Right lobe of liver (tissue), 6 donors: ENCODE measurements at regions not wholly inside any gene's neighbourhood (a gene's known extent, or its start where the extent isn't known, plus 50 kb on each side); places are given as distances from the start of the nearest gene placed in this dataset.

ENCODE experiments used
- ATAC-seq, 4 donors: fragments of 200-7000 bp; cut with Tn5 transposase; one replicate each; pipeline ENCODE4 v1.9.1; 2020; ENCODE audit warnings: mild to moderate bottlenecking in 4 of 4, moderate library complexity in 4 of 4
- DNase-seq, 3 donors: peaks; one replicate each; pipeline ENCODE4 v3.0.0-alpha.2; 2020
- H3K27ac ChIP-seq, 3 donors: fragments of 200-600 bp; one replicate each; pipeline ENCODE4 v1.8.0; 2022
- H3K27me3 ChIP-seq, 2 donors: fragments of 200-600 bp; one replicate each; pipeline ENCODE4 v1.8.0; 2022
- H3K36me3 ChIP-seq, 4 donors: fragments of 200-600 bp; sonication (generic) in 1 of 4; one replicate each; pipeline versions ENCODE4 v1.5.1 to v1.8.0; 2017 to 2022; ENCODE audit warnings: control low read depth in 1 of 4
- H3K4me1 ChIP-seq, 4 donors: fragments of 200-600 bp; sonication (generic) in 1 of 4; one replicate each; pipeline versions ENCODE4 v1.5.1 to v1.8.0; 2017 to 2022; ENCODE audit warnings: control low read depth in 1 of 4
- H3K4me3 ChIP-seq, 3 donors: fragments of 200-600 bp; one replicate each; pipeline ENCODE4 v1.8.0; 2022
- H3K9me3 ChIP-seq, 4 donors: fragments of 200-600 bp; sonication (generic) in 1 of 4; one replicate each; pipeline versions ENCODE4 v1.5.1 to v1.8.0; 2017 to 2022; ENCODE audit warnings: control low read depth in 1 of 4
- CTCF ChIP-seq, 4 donors: fragments of 200-600 bp in 3 of 4; fragments of 450-650 bp in 1 of 4; IDR thresholded peaks; one replicate each; pipeline versions ENCODE4 v1.5.1 to v1.8.0; 2016 to 2022; ENCODE audit warnings: antibody characterized with exemption in 4 of 4, mild to moderate bottlenecking in 2 of 4
- POLR2A ChIP-seq: fragments of 450-650 bp; IDR thresholded peaks from one replicate; pipeline ENCODE4 v1.6.1; 2017; ENCODE audit warnings: antibody characterized with exemption, mild to moderate bottlenecking
- WGBS: methylation state at CpG from one replicate; pipeline ENCODE4 v1.1.6; 2018; ENCODE audit warnings: low coverage, low lambda C conversion rate; ENCODE audit not compliant: insufficient coverage; ENCODE audit errors: missing lambda C conversion rate; 5-methylcytosine and 5-hydroxymethylcytosine counted together
- intact Hi-C, 2 donors: fragments of 100-400 bp; cut with DNase I; formaldehyde crosslinking; loops; one replicate each; pipeline versions ENCODE4 v1.11.2 to v1.14.1; 2022
- donor health status: DM: no; HTN: yes; CAD: no.
- donor health status: DM: no; HTN: no; CAD: no.
- donor health status: DM: no; HTN: no; CAD: no.
- donor health status: DM: no; HTN: yes; CAD: no.
- donor health status: DM: no; HTN: yes; CAD: no.

DNA sequence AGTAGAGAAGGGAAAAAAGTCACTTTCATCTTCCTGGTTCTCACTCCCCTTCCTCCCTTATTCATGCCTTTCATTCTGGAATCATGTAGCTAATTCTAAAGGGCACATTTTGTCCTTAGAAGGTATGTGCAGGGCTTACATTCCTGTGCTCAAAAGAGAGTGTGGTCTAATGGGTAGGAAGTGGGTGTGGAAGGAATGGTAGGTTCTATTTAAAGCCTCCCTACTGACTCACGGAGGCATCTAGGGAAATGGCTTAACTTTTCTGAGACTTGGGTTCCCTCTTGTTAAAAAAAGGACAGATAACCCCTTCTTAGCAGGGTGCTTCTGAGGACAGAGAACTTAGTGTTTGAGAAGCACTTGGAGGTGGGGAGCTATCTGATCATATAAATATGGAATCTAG is 249.3 kb upstream of the DUSP10 start:
- ATAC-seq (no peak), DNase-seq (no peak)
- 73% methylated on average over 1 of the region's 1 CpG for WGBS
- Histone ChIP-seq H3K27me3 (no peaks in the 10 kb centered on the region), H3K4me1 (no peaks in the 10 kb centered on the region), H3K27ac (no peak overlapping the region), H3K4me3 (no peak overlapping the region), H3K9me3 (no peaks in the 10 kb centered on the region), H3K36me3 (no peaks in the 10 kb centered on the region)
- intact Hi-C loops, result no loop called here
- no peak for TF ChIP-seq CTCF (IDR thresholded peaks at IDR 0.05)
- no peak for TF ChIP-seq POLR2A

GRCh38 chr1:221989741-221990140 is 247.9 kb upstream of the DUSP10 start:
- ATAC-seq (no peak), DNase-seq (no peak)
- no peaks in the 10 kb centered on the region for H3K27me3 ChIP-seq
- no peaks in the 10 kb centered on the region for H3K4me1 ChIP-seq
- no peaks in the 10 kb centered on the region for H3K36me3 ChIP-seq
- no peaks in the 10 kb centered on the region for H3K9me3 ChIP-seq
- no peak overlapping the region for H3K4me3 ChIP-seq
- WGBS, result 61% methylated on average over 1 of the region's 1 CpG
- intact Hi-C loops, result no loop called here
- H3K27ac ChIP-seq, result no peak overlapping the region
- no peak for TF ChIP-seq CTCF (IDR thresholded peaks at IDR 0.05)

GRCh38 chr1:221988829-221989228 is 246.9 kb upstream of the DUSP10 start:
- ATAC-seq (no peak), DNase-seq (no peak)
- H3K27ac ChIP-seq, result no peak overlapping the region
- H3K27me3 ChIP-seq, result no peaks in the 10 kb centered on the region
- no peaks in the 10 kb centered on the region for H3K9me3 ChIP-seq
- TF ChIP-seq POLR2A (no peak), CTCF (IDR thresholded peaks at IDR 0.05) (no peak)
- no peaks in the 10 kb centered on the region for H3K36me3 ChIP-seq
- no peak overlapping the region for H3K4me3 ChIP-seq
- intact Hi-C loops, result no loop called here
- H3K4me1 ChIP-seq, result no peaks in the 10 kb centered on the region

DNA sequence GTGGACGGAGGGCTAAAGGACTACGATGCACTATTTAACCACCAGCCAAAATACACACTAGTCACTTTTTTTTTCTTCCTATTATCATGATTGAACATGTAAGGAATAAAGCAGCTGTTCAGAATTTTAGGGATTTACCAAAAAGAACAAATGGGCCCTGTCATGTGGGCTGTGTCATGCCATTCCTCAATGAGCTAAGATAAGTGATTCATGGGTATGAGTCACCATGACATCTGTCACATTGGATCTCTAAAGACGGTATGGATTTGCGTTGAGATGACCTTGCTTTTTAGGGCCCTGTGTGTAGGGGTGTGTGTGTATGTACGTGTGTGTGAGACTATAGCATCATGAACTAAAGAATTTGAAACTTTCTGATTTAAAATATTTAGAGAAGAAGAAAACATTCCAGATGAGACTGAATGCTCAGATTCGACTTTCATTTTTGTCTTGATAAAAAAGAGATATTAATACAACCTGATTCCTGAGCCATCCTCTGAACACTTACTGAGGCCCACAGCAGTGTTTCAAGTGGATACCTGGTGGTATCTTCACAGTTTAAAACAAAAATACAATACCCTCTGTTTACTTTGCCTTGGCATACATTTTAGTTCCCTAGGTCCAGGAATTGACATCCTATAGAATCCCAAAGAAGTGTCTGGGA is 246.1 kb upstream of the DUSP10 start:
- WGBS, result 69% methylated on average over 6 of the region's 6 CpGs
- Histone ChIP-seq H3K9me3 (no peaks in the 10 kb centered on the region), H3K36me3 (no peaks in the 10 kb centered on the region), H3K27me3 (no peaks in the 10 kb centered on the region), H3K4me3 (no peak overlapping the region), H3K27ac (no peak overlapping the region), H3K4me1 (no peaks in the 10 kb centered on the region)
- ATAC-seq, result peak in 1 of 4 donors; percentile 23
- DNase-seq, result no peak
- intact Hi-C loops, result no loop called here
- no peak for TF ChIP-seq POLR2A
- TF ChIP-seq CTCF (IDR thresholded peaks at IDR 0.05), result no peak

DNA sequence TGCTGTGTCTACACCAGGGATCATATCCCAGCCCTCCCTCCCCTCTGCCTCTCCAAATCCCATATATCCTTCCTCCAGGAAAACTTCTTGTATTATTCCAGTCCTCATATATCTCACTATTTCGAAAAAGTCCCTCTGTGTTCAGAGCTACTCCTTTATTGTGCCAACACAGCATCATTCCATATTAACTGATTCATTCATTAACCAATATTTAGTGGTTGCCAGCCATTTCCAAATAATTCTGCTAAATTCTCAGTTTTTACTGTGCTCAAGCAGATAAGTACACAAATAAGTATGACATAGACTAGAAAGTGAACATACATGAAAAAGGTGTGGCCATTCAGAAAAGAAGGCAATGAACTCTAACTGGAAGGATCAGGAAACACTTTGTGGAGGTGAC is 241.6 kb upstream of the DUSP10 start:
- H3K36me3 ChIP-seq, result no peaks in the 10 kb centered on the region
- ATAC-seq (peak in 1 of 4 donors; percentile 30), DNase-seq (no peak)
- H3K27ac ChIP-seq, result no peak overlapping the region
- intact Hi-C loops, result no loop called here
- H3K4me1 ChIP-seq, result peaks cover 0 to 5% (median 0%) of the 10 kb centered on the region in 4 donors
- WGBS, result 52% methylated on average over 1 of the region's 1 CpG
- no peak overlapping the region for H3K4me3 ChIP-seq
- TF ChIP-seq CTCF (IDR thresholded peaks at IDR 0.05), result no peak
- TF ChIP-seq POLR2A, result no peak
- H3K9me3 ChIP-seq, result no peaks in the 10 kb centered on the region
- H3K27me3 ChIP-seq, result no peaks in the 10 kb centered on the region
